ENCODE measurements at regions not wholly inside any gene's neighbourhood (a gene's known extent, or its start where the extent isn't known, plus 50 kb on each side); places are given as distances from the start of the nearest gene placed in this dataset.

- DNase-seq = no peak
These were observed 143.9 kb upstream of the IPO5 start for GRCh38 chr13:97809576-97809975.

- no peak for DNase-seq
These were observed 143.3 kb upstream of the IPO5 start for GRCh38 chr13:97810152-97810551.

GRCh38 chr13:97822377-97822776 is 131.1 kb upstream of the IPO5 start:
- no peak for DNase-seq

- DNase-seq = no peak
These were observed 127.0 kb upstream of the IPO5 start for GRCh38 chr13:97826421-97827012.

- DNase-seq = no peak
These were observed 119.2 kb upstream of the IPO5 start for GRCh38 chr13:97834250-97834649.

GRCh38 chr13:97843189-97843588 is 110.3 kb upstream of the IPO5 start:
- DNase-seq = no peak

DNA sequence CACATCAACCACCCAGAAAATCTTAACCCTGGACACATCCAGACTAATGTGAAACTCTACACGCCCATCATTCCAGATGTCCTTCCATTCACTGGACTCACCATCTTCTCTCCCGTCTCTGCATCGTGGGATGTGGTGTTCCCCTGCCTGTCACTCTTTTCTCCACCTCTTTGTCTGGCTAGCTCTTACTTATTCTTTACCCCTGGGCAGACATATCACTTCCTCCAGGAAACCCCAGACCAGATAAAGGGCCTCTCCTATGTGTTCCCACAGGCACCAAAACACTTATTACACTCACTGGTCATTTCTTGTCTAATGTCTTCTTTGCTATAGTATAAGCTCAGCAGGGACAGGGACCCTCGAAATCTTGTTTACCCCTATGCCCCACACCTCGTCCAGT is 109.3 kb upstream of the IPO5 start:
- DNase-seq = no peak

- DNase-seq = no peak
These were observed 104.6 kb upstream of the IPO5 start for GRCh38 chr13:97848886-97849285.

- no peak for DNase-seq
These were observed 104.2 kb upstream of the IPO5 start for GRCh38 chr13:97849305-97849704.

GRCh38 chr13:97851269-97851668 is 102.2 kb upstream of the IPO5 start:
- DNase-seq = peak in 1 of 3 donors; percentile 4

- DNase-seq = no peak
These were observed 101.1 kb upstream of the IPO5 start for GRCh38 chr13:97852181-97852874.

GRCh38 chr13:97853550-97853949 is 99.9 kb upstream of the IPO5 start:
- peak in 1 of 3 donors; percentile 13 for DNase-seq

- DNase-seq = peak; percentile 66 to 79 (median 74)
These were observed 97.7 kb upstream of the IPO5 start for GRCh38 chr13:97855570-97856303.

DNA sequence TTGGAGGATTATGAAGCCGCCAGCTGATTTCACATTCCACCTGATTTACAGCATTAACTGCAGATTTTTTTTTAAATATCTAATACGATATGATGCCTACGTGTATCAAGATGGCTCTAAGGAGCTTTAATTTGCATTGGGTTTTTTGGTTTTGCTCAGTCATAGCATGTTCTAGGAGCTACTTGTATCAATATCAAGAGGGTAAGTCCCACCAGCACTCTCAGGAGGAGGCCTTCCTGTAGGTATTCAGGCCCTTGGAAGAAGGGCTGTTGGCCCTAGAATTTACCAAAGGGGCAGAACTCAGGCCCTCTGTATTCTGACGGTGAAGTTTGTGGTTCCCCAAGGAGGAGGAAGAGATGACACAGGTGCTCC is 97.2 kb upstream of the IPO5 start:
- DNase-seq = no peak

DNA sequence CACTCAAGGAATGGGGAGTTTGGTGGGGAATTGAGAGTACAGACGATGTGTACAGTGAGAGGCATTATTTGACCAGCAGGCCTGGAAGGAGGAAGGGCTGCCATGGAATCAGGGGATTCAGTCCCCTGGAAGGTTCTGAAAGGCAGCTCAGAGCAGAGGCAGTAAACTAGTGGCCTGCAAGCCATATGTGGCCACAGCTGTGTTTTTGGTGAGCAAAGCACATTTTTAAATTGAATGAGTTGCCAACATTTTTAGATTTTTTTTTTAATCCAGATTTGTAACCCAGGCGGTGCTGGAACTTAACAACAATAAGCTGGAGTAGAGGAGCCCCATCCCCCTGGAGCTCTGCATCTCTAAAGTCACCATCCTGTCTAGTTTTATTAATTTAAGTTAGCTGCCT is 95.3 kb upstream of the IPO5 start:
- no peak for DNase-seq

- DNase-seq = no peak
These were observed 87.1 kb upstream of the IPO5 start for GRCh38 chr13:97866346-97866745.

DNA sequence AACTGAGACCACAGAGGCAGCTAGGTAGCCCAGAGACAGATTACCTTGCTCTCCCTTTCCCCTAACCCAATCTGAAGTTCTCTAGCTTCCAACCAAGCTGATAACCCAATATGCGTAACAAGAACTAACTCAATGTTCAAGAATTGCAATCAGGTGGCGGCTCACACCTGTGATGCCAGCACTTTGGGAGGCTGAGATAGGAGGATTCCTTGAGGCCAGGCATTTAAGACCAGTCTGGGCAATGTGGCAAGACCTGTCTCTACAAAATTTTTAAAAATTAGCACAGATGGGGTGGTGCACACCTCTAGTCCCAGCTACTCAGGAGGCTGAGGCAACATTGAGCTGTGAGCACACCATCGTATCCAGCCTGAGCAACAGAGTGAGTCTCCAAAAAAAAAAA is 86.7 kb upstream of the IPO5 start:
- DNase-seq = no peak

- no peak for DNase-seq
These were observed 80.1 kb upstream of the IPO5 start for GRCh38 chr13:97873398-97873797.

DNA sequence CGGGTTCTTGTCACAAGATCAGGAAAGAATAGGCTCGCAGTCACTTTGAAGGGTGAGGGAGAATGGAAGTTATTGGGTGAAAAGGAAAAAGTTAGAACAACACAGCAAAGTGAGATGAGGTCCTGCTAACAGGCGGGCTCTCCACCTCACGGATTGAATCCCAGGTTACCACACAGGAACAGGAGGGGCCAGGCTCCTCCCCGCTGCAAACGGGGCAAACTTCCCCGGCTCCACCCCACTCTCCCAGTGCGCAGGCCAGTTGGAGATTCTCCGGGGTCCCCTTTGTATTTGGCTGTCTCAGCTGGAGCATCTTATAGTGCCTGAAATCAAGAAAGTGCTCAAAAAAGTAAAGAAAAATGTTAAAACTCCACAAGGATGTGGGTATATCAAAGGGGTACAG is 78.3 kb upstream of the IPO5 start:
- DNase-seq = no peak

DNA sequence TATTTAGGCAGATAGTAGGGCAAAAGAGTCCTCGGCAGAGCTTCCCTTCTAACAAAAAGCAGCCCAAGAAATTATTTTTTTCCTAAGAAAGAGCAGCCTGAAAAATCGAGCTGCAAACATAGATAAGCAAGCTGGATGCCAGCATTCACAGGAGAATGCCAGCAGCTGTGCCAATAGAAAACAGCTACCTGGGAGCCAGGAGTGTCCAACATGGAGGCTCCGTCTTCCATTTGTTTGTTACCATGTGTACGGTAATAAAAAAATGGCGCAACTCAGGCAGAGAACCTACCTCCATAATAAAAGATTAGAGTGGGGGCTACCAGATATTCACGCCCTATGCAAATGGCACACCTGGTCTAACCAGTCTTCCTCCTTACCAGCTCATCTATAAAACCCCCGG is 77.6 kb upstream of the IPO5 start:
- DNase-seq = no peak

DNA sequence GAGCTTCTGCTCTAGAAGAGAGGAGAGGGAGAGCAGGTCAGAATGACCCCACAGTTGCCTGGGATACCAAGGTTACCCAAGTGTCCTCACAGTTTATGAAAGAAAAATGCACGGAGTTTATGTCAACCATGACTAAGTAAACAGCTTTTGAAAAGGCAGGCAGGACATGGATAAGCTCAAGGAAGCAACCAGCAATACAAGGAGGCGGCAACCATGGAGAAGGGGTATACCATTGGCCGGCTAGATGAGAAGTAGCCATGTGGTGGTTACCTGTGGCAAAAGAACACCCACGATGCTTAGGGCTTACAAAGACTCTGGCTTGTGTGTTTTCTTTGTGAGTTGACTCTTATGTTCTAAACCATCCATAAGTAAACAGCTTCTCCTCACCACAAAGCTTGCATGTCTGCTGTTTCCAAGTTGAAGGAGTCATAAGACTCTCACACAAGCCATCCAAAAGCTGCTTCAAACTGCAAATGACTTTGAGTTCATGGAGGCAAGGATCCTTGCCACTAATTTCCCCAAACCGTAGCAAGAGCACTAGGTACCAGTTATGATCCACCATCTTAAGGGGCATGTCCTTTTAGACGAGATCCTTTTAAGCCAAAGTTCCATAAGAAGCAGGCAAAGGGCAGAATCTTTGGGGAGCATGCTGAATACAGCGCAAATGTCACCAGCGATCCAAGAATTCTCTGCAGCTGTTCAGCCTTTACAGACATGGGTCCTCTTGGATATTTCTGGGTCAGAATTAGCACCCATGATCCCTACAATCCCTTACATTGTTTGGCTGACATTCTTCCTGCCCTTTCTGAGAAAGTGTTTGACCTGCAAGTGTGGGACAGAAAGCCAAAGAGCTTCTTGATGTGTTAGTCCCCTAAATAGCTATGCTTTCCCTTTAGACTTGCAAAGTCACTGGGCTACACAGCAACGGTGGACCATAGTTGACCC is 74.8 kb upstream of the IPO5 start:
- DNase-seq = no peak

GRCh38 chr13:97879646-97880310 is 73.7 kb upstream of the IPO5 start:
- no peak for DNase-seq

GRCh38 chr13:97880311-97880675 is 73.2 kb upstream of the IPO5 start:
- no peak for DNase-seq

Measured in suppressor macrophage treated with lipopolysaccharide for 1 hour (primary cell).